NT2/D1 (cell line): ENCODE measurements at regions not wholly inside any gene's neighbourhood (a gene's known extent, or its start where the extent isn't known, plus 50 kb on each side); places are given as distances from the start of the nearest gene placed in this dataset.

Experiments
- SUZ12 ChIP-seq: IDR thresholded peaks from 2 replicates; pipeline ENCODE4 v1.6.1; 2011; ENCODE audit not compliant: insufficient read length, insufficient read depth; ENCODE audit errors: extremely low read depth
- YY1 ChIP-seq: IDR thresholded peaks from 2 replicates; pipeline ENCODE4 v1.6.1; 2011; ENCODE audit not compliant: insufficient read length, insufficient read depth
- ZNF274 ChIP-seq: IDR thresholded peaks from 2 replicates; pipeline ENCODE4 v1.6.1; 2011; ENCODE audit warnings: mild to moderate bottlenecking, low read depth, low read length

DNA sequence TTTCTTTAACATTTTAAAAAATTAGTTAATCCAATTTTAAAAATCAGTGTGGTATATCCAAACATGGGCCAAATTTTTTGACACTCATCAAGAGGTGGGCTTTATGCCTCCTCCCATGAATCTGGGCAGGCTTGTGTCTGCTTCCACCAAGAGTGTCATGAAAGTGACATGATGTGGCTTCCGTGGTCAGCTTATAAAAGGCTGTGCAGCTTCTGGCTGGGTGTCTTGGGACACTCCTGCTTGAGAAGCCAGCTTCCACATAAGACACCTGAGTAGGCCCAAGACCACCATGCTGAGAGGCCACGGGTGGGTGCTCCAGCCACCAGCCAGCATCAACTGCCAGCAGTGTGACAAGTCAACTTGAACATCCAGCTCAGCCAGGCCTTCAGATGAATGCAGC lies 74.3 kb upstream of the RUNX3 start:
- TF ChIP-seq ZNF274 (no peak), YY1 (no peak), SUZ12 (no peak)
